Adrenal gland (tissue), 5 donors: ENCODE measurements at regions not wholly inside any gene's neighbourhood (a gene's known extent, or its start where the extent isn't known, plus 50 kb on each side); places are given as distances from the start of the nearest gene placed in this dataset.

ENCODE experiments used
- CTCF ChIP-seq, 6 experiments: fragments of 450-650 bp in 4 of 6; fragments of 200-600 bp in 2 of 6; sonication (generic) in 1 of 6; IDR thresholded peaks; 1 replicate in 5 of 6; 2 replicates in 1 of 6; pipeline versions ENCODE4 v1.5.1 to v1.8.0; 2016 to 2021; ENCODE audit warnings: antibody characterized with exemption in 6 of 6, mild to moderate bottlenecking in 2 of 6, moderate library complexity in 1 of 6
- POLR2A ChIP-seq, 2 donors: fragments of 450-650 bp; IDR thresholded peaks; one replicate each; pipeline ENCODE4 v1.6.1; 2017; ENCODE audit warnings: antibody characterized with exemption in 2 of 2, mild to moderate bottlenecking in 2 of 2, moderate library complexity in 1 of 2
- donor health status: DM: no; HTN: no; CAD: no.

GRCh38 chr3:174776636-174777035, 82.5 kb upstream of the NAALADL2 start:
- TF ChIP-seq CTCF (IDR thresholded peaks at IDR 0.05) (no peak), POLR2A (IDR thresholded peaks at IDR 0.05) (no peak)
